HCT116 (cell line): ENCODE measurements at regions not wholly inside any gene's neighbourhood (a gene's known extent, or its start where the extent isn't known, plus 50 kb on each side); places are given as distances from the start of the nearest gene placed in this dataset.

Experiments used
- ATAC-seq: fragments of 200-7000 bp; cut with Tn5 transposase; 2 replicates; pipeline ENCODE4 v1.9.1; 2020; ENCODE audit warnings: mild to moderate bottlenecking, moderate library complexity
- BruUV-seq: library from RNA; stranded (reverse); fragments of 400-500 nt; replicated peaks from 2 replicates; lab custom pipeline; 2021; lab: Mats Ljungman, UMichigan
- CTCF ChIA-PET: fragments of 300-600 bp; sonication (Branson Sonifier 250); formaldehyde crosslinking; loops from one replicate; lab custom pipeline; 2021; ENCODE audit warnings: antibody characterized with exemption; lab: Charles Lee
- POLR2A ChIA-PET: fragments of 300-600, 350-600 bp; sonication (Branson Sonifier 250); formaldehyde crosslinking; loops from one replicate; lab custom pipeline; 2021; ENCODE audit warnings: antibody characterized with exemption; lab: Charles Lee
- RAD21 ChIA-PET, 2 experiments: fragments of 300-600 bp; sonication (Branson Sonifier 250); formaldehyde crosslinking; loops; one replicate each; lab custom pipeline; 2023; ENCODE audit warnings: low total read pairs in 2 of 2; ENCODE audit not compliant: uncharacterized antibody in 2 of 2, unreplicated experiment in 2 of 2, low non-redundant PET in 1 of 2; lab: Charles Lee
- DNase-seq: peaks from one replicate; pipeline ENCODE4 v3.0.0-alpha.2; 2010; ENCODE audit warnings: low read depth, low spot score
- H2AFZ ChIP-seq: fragments of 200-600 bp; shearing (Covaris generic), sonication (generic); 2 replicates; pipeline ENCODE4 v1.6.1; 2017; ENCODE audit warnings: low read depth, mixed run types, mixed read lengths, antibody characterized with exemption, low read length; ENCODE audit not compliant: poor library complexity, severe bottlenecking
- H3K27ac ChIP-seq: 2 replicates; pipeline ENCODE4 v1.5.1; 2012; ENCODE audit warnings: low read depth, low read length
- H3K27me3 ChIP-seq: fragments of 200-600 bp; sonication (generic); 2 replicates; pipeline ENCODE4 v1.6.1; 2016; ENCODE audit warnings: mixed run types, low read length, mixed read lengths; ENCODE audit not compliant: insufficient read depth
- H3K36me3 ChIP-seq, 2 experiments: fragments of 200-500 bp in 1 of 2; fragments of 200-600 bp in 1 of 2; sonication (Bioruptor generic) in 1 of 2; sonication (generic) in 1 of 2; 2 replicates each; pipeline versions ENCODE4 v1.5.1 to v1.6.1; 2014 to 2016; ENCODE audit warnings: low read length in 2 of 2, inconsistent platforms in 1 of 2, mixed read lengths in 1 of 2, mixed run types in 1 of 2; ENCODE audit not compliant: insufficient read depth in 2 of 2, control insufficient read depth in 1 of 2
- H3K4me1 ChIP-seq, 2 experiments: fragments of 200-600 bp in 1 of 2; sonication (generic) in 1 of 2; 2 replicates each; pipeline versions ENCODE4 v1.5.1 to v1.6.1; 2012 to 2017; ENCODE audit warnings: low read length in 2 of 2, inconsistent platforms in 1 of 2, mild to moderate bottlenecking in 1 of 2, mixed read lengths in 1 of 2, mixed run types in 1 of 2, moderate library complexity in 1 of 2; ENCODE audit not compliant: insufficient read depth in 2 of 2, control insufficient read depth in 1 of 2
- H3K4me2 ChIP-seq: fragments of 200-600 bp; sonication (generic); 2 replicates; pipeline ENCODE4 v1.6.1; 2017; ENCODE audit warnings: mixed run types, low read length, mixed read lengths
- H3K4me3 ChIP-seq, 2 experiments: fragments of 200-600 bp in 1 of 2; sonication (generic) in 1 of 2; replicated peaks in 1 of 2; 2 replicates each; pipeline ENCODE4 v1.5.1; 2011 to 2016; ENCODE audit warnings: low read length in 2 of 2, control low read depth in 1 of 2, low read depth in 1 of 2, mild to moderate bottlenecking in 1 of 2, mixed read lengths in 1 of 2, mixed run types in 1 of 2
- H3K79me2 ChIP-seq: fragments of 200-600 bp; sonication (generic); 2 replicates; pipeline ENCODE4 v1.6.1; 2017; ENCODE audit warnings: mild to moderate bottlenecking, mixed run types, low read length, moderate library complexity, mixed read lengths; ENCODE audit not compliant: insufficient read depth
- H3K9ac ChIP-seq: fragments of 200-600 bp; sonication (generic); 2 replicates; pipeline ENCODE4 v1.6.1; 2016; ENCODE audit warnings: low read length, mixed read lengths
- H3K9me2 ChIP-seq: fragments of 200-600 bp; sonication (generic), shearing (Covaris generic); 2 replicates; pipeline ENCODE4 v1.6.1; 2017; ENCODE audit warnings: mixed run types, mild to moderate bottlenecking, moderate library complexity; ENCODE audit not compliant: insufficient read depth
- H3K9me3 ChIP-seq, 2 experiments: fragments of 200-500 bp in 1 of 2; fragments of 200-600 bp in 1 of 2; sonication (Bioruptor generic) in 1 of 2; sonication (generic) in 1 of 2; 2 replicates each; pipeline ENCODE4 v1.6.1; 2014 to 2017; ENCODE audit warnings: low read length in 2 of 2, mixed read lengths in 2 of 2, inconsistent platforms in 1 of 2, low read depth in 1 of 2, mild to moderate bottlenecking in 1 of 2, mixed run types in 1 of 2, moderate library complexity in 1 of 2; ENCODE audit not compliant: control insufficient read depth in 1 of 2, insufficient read depth in 1 of 2
- H4K20me1 ChIP-seq: fragments of 200-600 bp; sonication (generic), shearing (Covaris generic); 2 replicates; pipeline ENCODE4 v1.6.1; 2017; ENCODE audit warnings: mixed run types, mild to moderate bottlenecking, moderate library complexity; ENCODE audit not compliant: insufficient read depth
- EGR1 ChIP-seq: IDR thresholded peaks from 2 replicates; pipeline ENCODE4 v1.6.1; 2012; ENCODE audit warnings: low read depth
- JUND ChIP-seq: IDR thresholded peaks from 2 replicates; pipeline ENCODE4 v1.6.1; 2012
- MAX ChIP-seq: IDR thresholded peaks from 2 replicates; pipeline ENCODE4 v1.6.1; 2012
- POLR2A ChIP-seq: IDR thresholded peaks from 2 replicates; pipeline ENCODE4 v1.7.0; 2011; ENCODE audit warnings: borderline replicate concordance; ENCODE audit not compliant: insufficient read depth, insufficient read length; ENCODE audit errors: extremely low read depth
- REST ChIP-seq: IDR thresholded peaks from 2 replicates; pipeline ENCODE4 v1.6.1; 2012; ENCODE audit warnings: low read depth
- SP1 ChIP-seq: IDR thresholded peaks from 2 replicates; pipeline ENCODE4 v1.6.1; 2012; ENCODE audit warnings: low read depth
- SRF ChIP-seq: IDR thresholded peaks from 2 replicates; pipeline ENCODE4 v1.6.1; 2012; ENCODE audit warnings: low read depth
- TCF7L2 ChIP-seq: IDR thresholded peaks from 2 replicates; pipeline ENCODE4 v1.7.0; 2011; ENCODE audit warnings: borderline replicate concordance, inconsistent platforms; ENCODE audit not compliant: insufficient read depth, insufficient read length; ENCODE audit errors: extremely low read depth
- YY1 ChIP-seq: IDR thresholded peaks from 2 replicates; pipeline ENCODE4 v1.6.1; 2011; ENCODE audit warnings: low read length, low read depth, moderate library complexity, mild to moderate bottlenecking; ENCODE audit not compliant: insufficient replicate concordance; ENCODE audit errors: extremely low read depth
- ZFX ChIP-seq: fragments of 450-650 bp; IDR thresholded peaks from 2 replicates; pipeline ENCODE4 v1.6.1; 2017
- intact Hi-C: fragments of 100-400 bp; cut with micrococcal nuclease; formaldehyde crosslinking; loops from 2 replicates; pipeline ENCODE4 v1.10.0; 2022

- intact Hi-C loops = no loop called here
- BruUV-seq = no TSS peak
- ChIA-PET RAD21 (no interaction called here), POLR2A (no interaction called here), CTCF (no interaction called here)
- H3K4me2 ChIP-seq = no peak overlapping the region
- H3K4me3 ChIP-seq = no peak overlapping the region
- no peaks in the 10 kb centered on the region for H4K20me1 ChIP-seq
- no peak for DNase-seq
- no peaks in the 10 kb centered on the region for H3K27me3 ChIP-seq
- no peak overlapping the region for H3K27ac ChIP-seq
- no peak overlapping the region for H3K9ac ChIP-seq
- ATAC-seq = no peak
- peaks cover 3 to 10% of the 10 kb centered on the region in 2 experiments; a peak in 1 of 4 replicates for H3K9me3 ChIP-seq
- no peak overlapping the region for H2AFZ ChIP-seq
- H3K79me2 ChIP-seq = no peaks in the 10 kb centered on the region
- H3K36me3 ChIP-seq = no peaks in the 10 kb centered on the region
- H3K4me1 ChIP-seq = no peaks in the 10 kb centered on the region
- TF ChIP-seq SP1 (no peak), ZFX (no peak), YY1 (no peak), EGR1 (no peak), JUND (no peak), REST (no peak), MAX (no peak), POLR2A (no peak), TCF7L2 (no peak), SRF (no peak)
- TF ChIP-seq, all 23 proteins: peak for 0
- no peaks in the 10 kb centered on the region for H3K9me2 ChIP-seq
Observed at GRCh38 chr2:126300348-126300747, 355.6 kb upstream of the GYPC start.
